ENCODE measurements at regions not wholly inside any gene's neighbourhood (a gene's known extent, or its start where the extent isn't known, plus 50 kb on each side); places are given as distances from the start of the nearest gene placed in this dataset.
A peak's percentile ranks its signal among the peaks of the same experiment; 100 is the strongest.

GRCh38 chr12:127677537-127678131, 589.3 kb upstream of the TMEM132C start:
- TF ChIP-seq CTCF (IDR thresholded peaks at IDR 0.05) (peak; percentile 90), ZFX (IDR thresholded peaks at IDR 0.05; ENCODE audit: borderline replicate concordance) (no peak)
